ENCODE measurements at regions not wholly inside any gene's neighbourhood (a gene's known extent, or its start where the extent isn't known, plus 50 kb on each side); places are given as distances from the start of the nearest gene placed in this dataset.

DNA sequence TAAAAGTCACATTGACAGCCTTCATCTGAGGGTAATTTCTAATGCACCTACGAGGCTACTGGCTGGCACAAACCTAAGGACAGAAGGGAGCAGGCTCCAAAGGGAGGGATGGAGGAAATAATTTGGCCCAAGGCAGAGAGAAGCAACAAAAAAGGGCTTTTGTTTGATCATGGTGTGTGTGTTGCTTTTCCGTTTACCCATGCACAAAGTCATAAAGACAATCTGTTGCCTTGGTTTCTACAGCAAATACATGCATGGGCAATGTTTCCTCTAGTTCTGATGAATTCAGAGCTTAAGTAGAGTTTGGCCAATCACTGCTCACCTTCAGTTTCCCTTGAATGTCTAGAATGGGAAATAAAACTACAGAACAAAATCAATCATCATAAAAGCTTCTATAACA, 262.5 kb upstream of the CAND1 start:
- TF ChIP-seq CTCF (IDR thresholded peaks at IDR 0.05): no peak
- TF ChIP-seq EP300 (IDR thresholded peaks at IDR 0.05; ENCODE audit: low read depth): no peak
- no peak for TF ChIP-seq POLR2A (IDR thresholded peaks at IDR 0.05)

Data from transverse colon (tissue), 3 donors.